ENCODE measurements at regions not wholly inside any gene's neighbourhood (a gene's known extent, or its start where the extent isn't known, plus 50 kb on each side); places are given as distances from the start of the nearest gene placed in this dataset.

- TF ChIP-seq CTCF (IDR thresholded peaks at IDR 0.05): no peak
- no peak for TF ChIP-seq POLR2A (IDR thresholded peaks at IDR 0.05)
These were observed 196.8 kb upstream of the POT1 start for GRCh38 chr7:125126376-125126775.
